GM19467 (cell line): ENCODE measurements at regions not wholly inside any gene's neighbourhood (a gene's known extent, or its start where the extent isn't known, plus 50 kb on each side); places are given as distances from the start of the nearest gene placed in this dataset.
"Not testable (repeated sequence)": the region's sequence is repeated elsewhere in the genome, so short reads cannot be mapped to it uniquely, and the experiment has no call there.

Experiments used
- ATAC-seq: cut with Tn5 transposase; IDR thresholded peaks from one replicate; pipeline ENCODE4 v1.9.1; 2021; ENCODE audit warnings: mild to moderate bottlenecking, moderate library complexity; ENCODE audit not compliant: unreplicated experiment

GRCh38 chr3:21979706-21980105 lies 228.7 kb upstream of the ZNF385D start:
- ATAC-seq = no peak

DNA sequence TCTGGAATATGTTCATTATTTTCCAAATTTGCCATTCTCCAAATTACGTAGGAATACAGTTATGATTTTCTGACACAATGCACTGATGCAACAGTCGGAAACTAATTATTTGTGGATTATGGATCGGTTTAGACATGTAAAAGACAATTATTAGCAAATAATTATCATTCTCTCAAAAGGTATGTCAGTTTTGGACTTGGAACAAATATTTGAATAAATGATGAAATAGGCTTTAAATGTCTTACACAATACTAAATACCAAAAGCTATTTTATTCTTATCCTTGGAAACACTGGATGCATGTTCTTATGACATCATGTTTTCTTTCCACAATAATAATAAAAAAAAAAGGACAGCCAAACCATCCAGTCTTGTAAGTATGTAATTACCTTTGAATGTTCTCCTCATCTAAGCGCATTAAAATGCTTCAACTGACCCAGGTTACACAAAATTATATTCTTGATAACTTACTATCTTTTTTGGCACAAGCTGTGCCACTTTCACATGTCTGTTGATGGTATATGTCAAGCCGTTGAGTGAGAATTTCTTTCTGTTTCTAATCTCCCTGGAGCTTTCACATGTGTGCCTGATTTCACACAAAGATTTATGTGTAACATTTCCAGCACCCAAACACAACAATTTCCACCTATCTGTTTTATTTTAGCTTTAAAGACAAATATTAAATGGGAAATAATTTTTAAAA lies 238.5 kb upstream of the ZNF385D start:
- ATAC-seq = no peak

DNA sequence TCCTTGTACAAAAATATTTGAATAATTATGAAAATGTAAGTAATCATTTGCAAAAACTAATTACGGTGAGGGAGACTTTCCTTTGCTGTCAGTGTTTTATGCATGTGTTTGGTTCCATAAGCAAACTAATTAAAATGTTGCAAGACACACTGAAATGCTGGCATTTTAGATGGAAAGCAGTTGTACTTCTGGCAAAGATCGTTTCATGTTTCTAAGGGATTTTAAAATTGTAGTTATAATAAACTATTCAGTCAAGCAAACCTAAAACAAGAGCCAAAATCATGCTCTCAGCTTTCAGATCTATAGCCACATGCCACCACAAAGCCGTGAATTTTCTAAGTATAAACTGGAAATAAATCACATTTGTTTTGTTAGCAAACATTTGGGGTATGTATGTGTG lies 240.1 kb upstream of the ZNF385D start:
- ATAC-seq = no peak

GRCh38 chr3:21995079-21995607 lies 244.1 kb upstream of the ZNF385D start:
- ATAC-seq = no peak

DNA sequence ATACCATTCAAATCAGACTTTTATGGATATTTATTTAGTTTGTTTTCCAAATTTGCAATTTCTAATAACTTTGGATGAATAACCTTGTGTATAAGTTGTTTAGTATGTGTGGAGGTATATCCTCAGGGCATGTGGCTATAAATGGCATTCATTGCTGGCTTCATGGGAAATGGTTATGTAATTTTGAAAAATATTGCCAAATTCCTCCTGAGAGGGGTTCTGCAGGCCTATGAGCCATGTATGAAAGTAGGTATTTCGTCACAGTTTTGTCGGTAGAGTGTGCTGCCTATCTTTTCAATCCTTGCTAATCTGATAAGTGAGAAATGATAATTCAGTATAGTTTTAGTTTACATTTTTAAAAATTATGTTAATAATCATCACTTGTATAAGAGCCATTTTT lies 256.4 kb upstream of the ZNF385D start:
- no peak for ATAC-seq

- no peak for ATAC-seq
These were observed 260.0 kb upstream of the ZNF385D start for GRCh38 chr3:22010997-22011396.

GRCh38 chr3:22012471-22012870 lies 261.5 kb upstream of the ZNF385D start:
- ATAC-seq = no peak

DNA sequence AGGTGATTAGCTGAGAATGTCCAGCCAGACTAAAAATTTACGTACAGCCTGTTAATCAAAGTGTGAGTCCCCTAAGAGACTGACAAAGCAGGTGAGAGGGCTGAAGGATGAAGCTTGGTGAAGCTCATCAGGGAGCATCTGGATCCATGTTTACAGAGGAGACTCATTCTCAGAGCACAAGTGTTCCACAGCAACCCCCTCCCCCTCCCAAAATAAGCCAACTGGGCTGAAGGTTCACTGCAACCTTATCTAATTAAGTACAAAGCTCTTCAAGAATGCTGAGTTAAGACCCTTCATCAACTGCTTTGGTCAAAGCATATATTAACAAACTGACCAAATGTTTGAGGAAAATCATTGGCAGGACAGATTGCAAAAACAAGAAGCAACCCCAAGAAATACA lies 262.6 kb upstream of the ZNF385D start:
- ATAC-seq = no peak

GRCh38 chr3:22016197-22016596 lies 265.2 kb upstream of the ZNF385D start:
- ATAC-seq = no peak

DNA sequence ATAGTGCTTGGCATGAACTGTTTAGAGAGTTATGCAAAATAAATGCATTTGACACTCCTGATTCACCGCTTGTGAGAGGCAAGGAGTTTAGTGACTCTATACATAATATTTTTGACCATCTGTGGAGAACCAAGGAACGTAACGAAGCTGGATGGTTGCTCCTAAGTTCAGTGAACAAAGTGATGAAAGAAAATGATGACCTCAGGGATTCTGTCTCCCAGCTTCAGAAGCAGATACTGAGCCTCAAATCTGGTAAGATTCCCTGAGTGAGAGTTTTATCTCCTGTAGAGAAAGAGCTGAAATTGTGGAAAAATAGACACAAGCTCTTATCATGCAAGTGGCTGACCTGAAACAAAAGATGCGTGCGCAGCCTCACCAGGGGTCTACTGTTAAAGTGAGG lies 273.6 kb upstream of the ZNF385D start:
- ATAC-seq = not testable (repeated sequence)

- ATAC-seq = no peak
These were observed 278.5 kb upstream of the ZNF385D start for GRCh38 chr3:22029480-22029879.

DNA sequence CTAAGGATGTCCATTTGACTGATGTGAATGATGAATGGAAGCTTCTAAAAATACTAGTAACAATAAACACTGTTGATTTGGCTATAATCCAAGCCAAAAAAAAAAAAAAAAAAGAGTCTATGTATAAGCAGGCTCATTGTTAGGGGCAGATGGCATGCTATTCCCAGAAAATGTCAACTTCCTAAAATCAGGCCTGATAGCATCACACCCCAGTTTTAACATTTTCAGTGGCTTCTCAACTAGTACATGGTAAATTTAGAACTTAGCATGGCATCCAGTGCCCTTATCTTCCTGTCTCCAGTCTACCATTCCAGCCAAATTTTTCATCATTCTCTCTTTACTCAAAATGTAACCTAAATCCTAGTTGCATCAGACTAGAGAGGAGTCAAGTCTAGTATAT lies 288.2 kb upstream of the ZNF385D start:
- ATAC-seq = no peak

- no peak for ATAC-seq
These were observed 289.1 kb upstream of the ZNF385D start for GRCh38 chr3:22040150-22040549.

DNA sequence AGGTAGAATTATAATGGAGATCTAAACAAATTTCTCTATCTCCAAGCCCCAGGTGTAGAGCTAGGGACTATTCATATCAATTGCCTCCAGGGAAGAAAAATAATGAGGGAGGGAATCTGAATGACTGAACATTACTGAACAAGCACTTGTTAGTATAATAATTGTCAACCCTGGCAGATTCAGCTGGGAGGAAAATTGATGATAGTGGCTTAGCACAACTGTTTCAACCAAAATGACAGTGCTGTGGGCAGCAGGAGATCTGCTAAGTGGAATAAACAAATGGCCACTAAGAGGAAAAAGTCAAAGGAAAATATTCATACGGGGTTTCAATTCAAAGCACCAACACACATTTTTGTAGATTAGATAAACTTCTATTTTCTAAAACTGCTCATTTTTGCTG lies 294.9 kb upstream of the ZNF385D start:
- ATAC-seq = no peak

GRCh38 chr3:22063500-22063899 lies 312.5 kb upstream of the ZNF385D start:
- no peak for ATAC-seq

DNA sequence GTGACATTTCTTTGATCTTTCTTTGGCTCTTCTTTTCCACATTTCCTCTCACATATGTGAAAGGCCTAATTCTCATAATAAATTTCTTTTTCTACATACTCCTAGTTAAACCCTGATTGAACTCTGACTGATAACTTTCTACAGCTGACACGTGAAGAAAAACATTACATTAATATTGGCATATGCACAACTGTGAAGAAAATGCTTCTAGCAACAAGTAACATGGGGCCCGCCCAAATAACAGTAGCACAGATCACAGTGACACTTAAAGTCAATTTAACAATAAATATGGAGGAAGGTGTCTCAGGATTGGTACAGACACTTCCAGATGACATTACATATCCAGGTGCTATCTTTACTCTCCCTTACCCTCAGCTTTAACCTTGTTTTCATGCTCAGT lies 317.6 kb upstream of the ZNF385D start:
- ATAC-seq = no peak

GRCh38 chr3:22088204-22088603 lies 337.2 kb upstream of the ZNF385D start:
- ATAC-seq = no peak

DNA sequence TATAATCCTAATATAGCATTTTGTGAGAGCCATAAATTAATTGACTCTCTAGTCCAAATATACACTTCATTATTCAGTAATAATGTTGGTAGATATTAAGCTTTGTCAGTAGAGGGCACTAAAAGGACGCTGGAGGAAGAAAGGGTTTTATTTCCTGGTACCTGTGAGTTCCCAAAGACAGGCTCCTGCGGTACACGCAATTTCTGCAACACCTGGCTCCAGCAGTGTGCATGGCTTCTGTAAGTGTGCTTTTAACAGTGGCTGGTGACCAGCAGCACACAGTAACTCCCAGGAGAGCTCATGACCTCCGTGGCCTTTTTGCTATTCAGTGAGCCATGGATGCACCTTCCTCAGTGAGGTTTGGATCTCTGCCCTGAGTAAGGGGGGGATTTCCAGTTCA lies 338.3 kb upstream of the ZNF385D start:
- ATAC-seq = peak; percentile 97

DNA sequence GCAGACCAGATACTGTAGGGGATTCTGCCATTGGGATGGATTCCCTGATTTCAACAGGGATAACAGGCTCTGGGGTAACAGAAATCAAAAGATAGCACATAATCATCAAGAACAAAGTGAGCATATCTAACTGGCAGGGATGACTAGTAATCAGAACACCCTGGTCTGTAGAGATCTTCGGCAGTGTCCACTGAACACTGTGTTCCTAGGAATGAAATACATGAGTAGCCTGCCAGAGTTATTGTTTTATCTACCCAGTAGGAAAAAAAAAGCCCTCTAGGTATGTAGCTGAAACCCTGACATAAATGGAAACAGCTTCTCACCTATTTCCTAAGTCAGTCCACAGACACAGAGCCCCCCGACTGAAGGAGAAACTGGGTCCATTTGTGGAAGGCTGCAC lies 340.3 kb upstream of the ZNF385D start:
- no peak for ATAC-seq

- ATAC-seq = no peak
These were observed 347.0 kb upstream of the ZNF385D start for GRCh38 chr3:22098021-22098420.

GRCh38 chr3:22101351-22101750 lies 350.3 kb upstream of the ZNF385D start:
- no peak for ATAC-seq

DNA sequence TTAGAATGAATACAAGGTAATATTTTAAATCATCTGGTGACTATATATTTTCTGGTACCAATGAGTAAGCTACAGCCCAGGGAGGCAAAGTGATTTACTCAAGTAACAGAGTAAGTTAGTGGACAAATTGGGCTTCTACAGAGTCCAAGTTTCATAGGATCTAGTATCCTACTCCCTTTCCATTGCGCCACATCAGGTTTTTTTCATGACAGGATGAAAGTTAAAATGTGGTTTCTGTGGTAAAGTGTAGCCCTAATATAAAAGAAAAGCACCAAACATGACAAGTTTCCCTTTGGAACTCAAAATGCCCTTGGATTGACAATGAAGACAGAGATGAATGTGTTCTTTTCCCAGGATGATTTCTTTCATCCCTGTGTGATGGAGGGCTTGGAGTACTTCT lies 350.8 kb upstream of the ZNF385D start:
- ATAC-seq = no peak

GRCh38 chr3:22103423-22103822 lies 352.4 kb upstream of the ZNF385D start:
- ATAC-seq = no peak
